CD4-positive, alpha-beta T cell treated with Interleukin-17A for 4 hours (primary cell): ENCODE measurements at regions not wholly inside any gene's neighbourhood (a gene's known extent, or its start where the extent isn't known, plus 50 kb on each side); places are given as distances from the start of the nearest gene placed in this dataset.

Experiments used
- DNase-seq: peaks from one replicate; pipeline ENCODE4 v3.0.0-alpha.2; 2020; ENCODE audit warnings: mixed read lengths

DNA sequence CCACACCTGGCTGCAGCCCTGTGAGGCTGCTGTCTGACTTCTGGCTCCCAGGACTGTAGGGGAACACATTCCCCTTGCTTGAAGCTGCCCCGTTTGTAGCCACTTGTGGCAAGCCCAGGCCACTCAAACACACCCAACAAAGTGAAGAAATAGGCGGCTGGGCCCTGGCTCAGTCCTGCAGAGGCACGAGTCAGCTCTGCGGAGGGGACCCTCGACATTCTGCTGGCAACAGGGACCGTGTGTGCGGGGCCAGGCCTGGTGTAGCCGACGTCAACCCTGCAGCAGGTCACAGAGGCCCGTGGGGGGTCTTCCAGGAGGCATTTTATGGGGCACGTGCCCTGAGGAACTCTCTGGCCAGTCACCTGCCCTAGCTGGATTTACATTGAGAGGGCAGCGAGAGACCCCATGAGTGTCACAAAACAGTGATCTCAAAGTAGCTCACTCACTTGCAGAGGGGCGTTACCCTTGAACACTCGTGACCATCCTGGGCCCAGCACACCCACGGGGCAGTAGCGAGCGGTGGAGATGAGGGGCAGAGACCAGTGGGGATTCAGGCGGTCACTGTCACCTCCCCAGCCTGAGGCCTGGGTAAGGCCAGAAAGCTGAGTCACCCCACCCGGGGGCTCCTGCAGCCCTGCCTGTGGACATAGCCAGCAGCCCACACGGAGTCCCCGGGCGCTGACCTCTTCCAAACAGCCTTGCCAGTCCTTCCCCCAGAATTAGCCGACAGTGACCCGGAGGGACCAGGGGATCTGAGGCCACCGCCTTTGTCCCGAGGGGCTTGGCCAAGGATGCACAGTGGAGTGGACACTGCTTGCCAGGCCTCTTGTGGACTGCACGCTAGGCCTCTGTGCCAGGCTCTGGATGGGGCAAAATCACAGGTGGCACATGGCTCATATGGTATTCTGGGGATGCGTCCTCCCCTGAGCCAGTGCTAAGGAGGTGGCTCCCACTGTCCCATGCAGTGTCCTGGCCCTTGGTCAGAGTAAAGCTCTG is 139.5 kb downstream of the CTTN start:
- DNase-seq: no peak

DNA sequence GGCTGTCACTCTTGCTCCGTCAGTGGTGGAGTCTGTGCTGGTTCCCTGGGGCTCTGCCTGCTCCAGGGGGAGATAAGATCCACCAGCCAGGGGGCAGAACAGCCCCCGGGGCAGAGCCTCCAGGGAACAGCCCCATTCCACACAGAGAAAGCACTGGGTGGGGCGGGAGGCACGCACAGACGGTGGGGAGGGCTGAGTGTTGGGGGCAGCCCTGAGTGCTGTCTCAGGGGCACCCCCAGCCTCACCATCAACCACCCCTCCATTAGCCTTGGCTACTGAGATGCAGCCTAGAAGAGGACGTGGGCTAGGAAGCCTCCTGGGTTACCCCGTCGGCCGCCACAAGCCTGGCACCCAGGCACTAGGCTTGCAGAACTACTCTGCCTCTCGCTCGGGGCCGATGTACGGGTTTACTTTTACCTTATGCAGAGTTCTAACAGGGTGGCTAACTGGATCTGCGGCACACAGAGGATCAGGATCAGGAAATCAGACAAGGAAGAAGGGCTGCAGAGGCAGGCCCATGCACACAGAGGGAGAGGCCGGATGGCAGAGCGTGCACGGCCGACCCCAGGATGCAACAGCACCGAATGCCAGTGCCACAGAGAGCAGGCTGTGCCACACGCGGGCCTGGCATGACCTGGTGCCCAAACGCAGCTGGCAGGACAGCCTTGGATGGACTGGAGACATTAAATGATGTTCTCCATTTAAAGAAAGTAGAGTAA is 140.5 kb downstream of the CTTN start:
- DNase-seq: no peak

DNA sequence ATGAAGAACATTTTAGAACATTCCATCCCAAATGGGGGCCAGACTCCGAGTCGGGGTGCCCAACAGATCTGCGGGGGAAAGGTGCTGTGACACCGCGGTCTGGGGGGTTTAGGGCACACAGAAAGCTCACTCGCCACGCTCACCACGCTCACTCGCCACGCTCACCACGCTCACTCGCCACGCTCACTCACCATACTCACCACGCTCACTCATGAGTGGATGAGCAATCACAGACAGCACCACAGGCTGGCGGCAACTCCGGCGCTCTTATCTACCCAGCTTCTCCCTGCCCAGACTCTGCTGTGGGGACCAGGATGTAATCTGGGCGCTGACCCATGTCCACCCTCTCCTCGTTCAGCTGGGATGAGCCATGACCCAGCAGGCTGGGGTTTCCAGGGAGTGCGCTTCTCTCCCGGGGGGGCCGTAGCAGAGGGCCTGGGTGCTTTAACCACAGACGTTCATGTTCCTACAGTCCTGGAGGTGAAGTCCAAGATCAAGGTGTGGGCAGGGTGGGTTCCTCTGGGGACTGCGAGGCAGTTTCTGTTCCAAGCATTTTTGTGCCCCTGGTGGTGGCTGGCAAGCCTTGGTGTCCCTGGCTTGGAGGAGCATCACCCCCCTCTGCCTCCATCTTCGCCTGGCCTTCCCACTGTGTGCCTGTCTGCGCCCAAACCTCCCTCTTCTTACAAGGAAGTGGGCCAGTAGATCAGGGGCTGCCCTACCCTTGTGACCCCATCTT is 141.2 kb downstream of the CTTN start:
- no peak for DNase-seq

DNA sequence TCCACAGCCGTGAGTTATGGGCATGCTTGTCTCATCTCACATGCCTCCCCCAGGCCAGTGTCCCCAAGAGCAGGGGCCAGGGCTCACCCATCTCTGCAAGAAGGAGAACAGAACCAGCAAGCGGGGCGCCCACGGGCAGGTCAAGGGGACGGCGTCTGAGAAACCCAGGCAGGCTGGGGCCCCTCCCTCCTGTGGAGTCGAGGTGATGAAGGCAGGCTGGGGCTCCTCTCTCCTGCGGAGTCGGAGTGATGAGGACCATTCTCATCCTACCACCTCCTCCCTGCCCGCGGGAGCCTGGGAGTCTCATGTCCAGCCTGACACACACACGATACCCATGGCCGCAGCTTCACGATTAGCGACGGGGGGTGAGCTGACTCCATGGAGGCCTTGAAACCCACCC is 141.9 kb downstream of the CTTN start:
- no peak for DNase-seq

DNA sequence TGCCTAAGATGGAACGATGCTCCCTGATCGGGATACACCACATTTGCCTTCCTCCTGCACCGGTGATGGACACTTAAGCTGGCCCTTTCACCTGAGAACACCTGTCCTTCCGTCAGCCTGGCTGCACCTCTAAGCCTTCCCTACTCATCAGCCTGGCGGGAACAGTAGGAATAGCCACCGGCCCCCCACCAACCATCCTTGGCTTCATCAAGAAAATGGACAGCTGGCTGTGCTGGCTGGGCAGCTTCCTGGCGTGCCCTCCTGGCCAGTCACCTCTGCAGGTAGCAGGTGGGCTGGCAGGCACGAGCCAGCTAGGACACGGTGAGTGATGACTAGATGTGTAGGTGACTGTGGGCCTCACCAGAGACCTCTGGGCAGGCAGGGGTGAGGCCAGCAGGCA is 142.8 kb downstream of the CTTN start:
- no peak for DNase-seq

DNA sequence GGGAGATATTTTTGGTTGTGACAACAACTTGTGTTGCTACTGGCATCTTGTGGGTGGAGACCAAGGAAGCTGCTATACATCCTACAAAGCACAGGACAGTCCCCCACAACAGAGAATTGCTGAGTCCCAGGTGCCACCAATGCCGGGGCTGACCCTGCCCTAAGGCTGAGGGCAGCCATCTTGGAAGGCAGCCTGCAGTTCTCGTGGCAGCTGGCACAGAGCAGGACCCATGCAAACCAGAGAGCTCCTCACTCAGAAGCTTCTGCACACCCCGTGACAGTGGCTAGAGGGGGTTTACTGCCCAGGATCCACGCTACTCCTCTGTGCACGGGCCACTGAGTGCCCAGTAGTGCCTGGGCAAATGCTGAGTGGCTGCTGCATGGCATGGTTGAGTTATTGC is 143.4 kb downstream of the CTTN start:
- no peak for DNase-seq

DNA sequence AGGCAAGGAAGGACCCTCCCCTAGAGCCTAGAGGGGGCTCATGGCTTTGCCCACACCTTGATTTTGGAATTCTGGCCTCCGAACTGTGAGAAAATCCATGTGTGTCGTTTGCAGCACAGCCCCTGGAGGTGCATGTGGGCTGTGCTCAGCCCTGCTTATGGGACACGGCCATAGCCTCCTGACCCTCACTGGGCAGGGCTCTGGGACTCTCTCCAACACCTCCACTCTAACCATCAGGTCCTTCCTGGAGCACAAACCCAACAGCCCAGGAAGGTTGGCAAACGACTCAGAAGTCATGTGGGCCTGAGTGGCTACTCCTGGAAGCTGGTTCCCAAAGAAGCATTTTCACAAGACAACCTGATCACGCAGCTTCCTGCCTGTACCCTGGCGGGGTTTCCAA is 144.1 kb downstream of the CTTN start:
- DNase-seq: no peak

DNA sequence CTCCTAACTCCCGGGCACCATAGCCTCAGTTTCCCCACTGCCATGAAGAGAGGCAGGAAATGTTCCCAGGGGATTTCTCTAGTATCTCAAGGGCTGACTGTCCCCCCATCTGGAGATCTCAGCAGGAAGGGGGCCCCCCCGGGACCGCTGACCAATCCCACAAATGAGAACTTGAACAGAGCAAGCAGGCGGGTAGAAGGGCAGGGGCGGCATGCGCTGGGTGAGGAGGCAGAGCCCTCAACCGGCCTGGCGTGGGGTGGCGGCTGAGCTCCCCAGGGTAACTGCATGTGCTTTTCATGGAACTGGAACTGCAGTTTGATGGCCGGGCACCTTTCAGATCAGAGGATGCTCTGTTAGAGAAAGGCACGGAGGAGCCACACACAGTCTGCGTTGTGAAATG is 144.5 kb downstream of the CTTN start:
- no peak for DNase-seq

DNA sequence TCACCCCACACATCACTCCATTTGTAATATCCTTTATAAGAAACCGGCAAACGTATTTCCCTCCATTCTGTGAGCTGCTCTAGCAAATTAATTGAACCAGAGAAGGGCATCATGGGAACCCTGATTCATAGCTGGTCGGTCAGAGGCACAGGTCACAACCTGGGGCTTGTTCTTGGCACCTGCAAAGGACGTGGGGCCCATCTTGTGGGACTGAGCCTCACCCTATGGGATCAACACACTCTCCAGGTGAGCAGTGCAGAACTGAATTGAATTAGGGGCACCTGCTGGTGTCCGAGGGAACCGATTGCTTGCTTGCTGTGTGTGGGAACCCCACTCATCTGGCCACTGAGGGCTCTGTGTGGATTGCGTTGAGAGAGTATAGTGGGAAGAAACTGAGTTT is 145.3 kb downstream of the CTTN start:
- no peak for DNase-seq

DNA sequence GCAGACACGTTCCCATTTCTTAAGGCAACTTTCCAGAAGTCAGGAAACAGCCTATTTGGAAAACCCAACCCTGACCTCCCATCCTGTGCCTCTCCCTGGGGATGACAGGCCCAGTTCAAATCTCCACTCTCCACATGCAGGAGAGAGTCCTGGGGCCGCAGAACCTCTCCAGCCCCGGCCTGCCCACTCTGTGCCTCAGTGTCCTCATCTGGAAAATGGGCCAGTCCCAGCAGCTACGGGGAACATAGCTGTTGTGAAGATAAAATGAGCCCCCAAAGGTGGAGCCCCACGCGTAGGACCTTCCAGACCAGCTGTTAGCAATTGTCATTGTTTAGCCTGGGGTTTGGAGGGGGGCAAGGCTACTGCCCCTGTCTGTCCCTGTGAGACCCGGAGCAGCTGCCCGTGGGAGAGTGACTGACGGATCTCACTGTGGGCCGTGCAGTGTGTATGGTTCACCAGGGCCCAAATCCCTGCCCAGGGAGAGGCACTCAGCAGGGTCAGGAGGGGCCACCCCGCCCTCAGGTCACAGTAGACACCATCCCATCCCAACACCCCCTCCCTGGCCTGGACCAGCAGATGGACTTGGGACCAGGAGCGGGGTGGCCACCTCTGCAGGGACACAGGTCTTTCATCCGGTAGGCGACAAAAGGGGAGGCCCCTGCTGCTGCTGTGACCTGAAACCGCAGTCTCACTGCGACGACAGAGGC is 145.9 kb downstream of the CTTN start:
- no peak for DNase-seq

DNA sequence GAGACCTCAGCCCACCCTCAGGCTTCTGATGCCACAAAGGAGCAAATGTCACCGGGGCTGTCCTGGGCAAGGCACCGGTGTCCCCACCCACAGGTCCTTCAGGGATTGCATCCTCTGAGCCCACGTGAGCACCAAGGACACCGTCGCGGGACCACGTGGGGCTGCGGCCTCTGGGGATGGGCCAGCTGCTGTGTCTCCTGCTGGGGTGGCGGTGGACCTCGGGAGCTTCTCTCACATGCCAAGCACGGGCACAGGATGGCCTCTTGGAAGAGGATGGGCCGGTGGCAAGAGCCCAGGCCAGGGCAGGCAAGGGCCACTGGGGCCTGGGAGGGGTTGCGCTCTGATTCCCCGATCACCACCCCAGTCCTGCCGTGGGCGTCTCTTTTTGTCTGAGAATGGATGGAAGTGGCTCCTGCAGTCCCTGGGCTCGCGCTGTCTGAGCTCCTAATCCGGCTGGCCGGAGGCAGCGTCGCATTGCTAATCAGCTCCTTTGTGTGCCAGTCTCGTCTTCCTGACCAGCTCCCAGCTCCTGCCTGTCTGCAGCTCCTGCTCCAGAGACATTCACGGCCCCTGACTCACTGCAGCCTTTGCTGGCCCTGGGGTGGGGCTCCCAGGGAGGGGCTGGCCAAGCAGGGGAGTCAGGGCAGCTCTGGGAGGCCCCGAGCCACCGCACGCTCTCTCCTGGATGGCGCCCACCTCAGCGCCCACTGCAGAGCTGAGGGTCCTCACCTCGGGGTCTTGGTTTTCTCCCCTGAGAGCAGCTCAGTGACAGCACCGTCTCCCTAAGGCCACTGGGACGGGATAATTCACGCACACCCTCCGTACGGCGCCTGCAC is 146.7 kb downstream of the CTTN start:
- no peak for DNase-seq

DNA sequence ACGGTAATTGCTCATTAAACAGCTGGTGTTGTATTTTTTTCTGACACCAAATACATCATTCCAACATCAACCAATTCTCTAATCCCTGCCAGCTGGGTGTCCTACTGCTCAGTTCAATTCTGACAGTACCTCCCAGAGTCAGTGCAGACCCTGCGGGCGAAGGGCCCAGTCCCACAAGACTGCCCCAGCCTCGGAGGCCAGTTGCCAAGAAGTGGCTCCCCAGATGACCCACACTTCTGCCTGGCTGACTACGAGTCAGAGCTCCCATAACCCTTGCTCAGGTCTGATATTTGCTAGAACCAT is 147.2 kb downstream of the CTTN start:
- no peak for DNase-seq

DNA sequence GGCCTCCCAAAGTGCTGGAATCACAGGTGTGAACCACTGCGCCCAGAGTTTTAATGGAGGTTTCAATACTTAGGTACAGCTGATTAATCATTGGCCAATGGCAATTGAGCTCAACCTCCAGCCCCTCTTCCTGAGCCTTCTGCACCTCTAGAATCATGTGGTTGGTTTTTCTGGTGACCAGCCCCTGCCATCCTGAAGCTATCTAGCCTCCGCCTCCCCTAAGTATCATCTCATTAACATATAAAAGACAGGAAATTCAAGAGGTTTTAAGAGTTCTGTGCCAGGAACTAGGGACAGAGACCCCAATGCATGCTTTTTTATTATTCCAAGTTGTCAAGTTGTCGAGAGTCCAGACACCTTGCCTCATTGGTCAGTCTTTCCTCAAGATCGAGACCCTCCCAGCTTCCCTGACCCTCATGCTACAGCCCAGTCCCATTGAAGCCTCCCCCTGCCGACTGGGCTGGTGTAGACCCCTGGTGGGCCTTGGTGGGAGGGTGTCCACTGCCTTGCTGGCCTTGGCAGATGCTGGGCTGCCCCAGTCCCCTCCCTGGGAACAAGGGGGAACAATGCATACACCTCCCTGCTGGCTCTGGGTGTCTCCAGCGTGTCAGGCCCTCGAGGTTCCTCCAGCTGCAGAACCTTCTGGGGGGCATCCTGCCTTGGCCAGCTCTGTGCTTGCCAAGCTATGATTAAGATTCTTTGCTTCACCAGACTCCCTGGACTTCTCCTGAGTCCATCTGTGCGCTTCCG is 148.0 kb downstream of the CTTN start:
- DNase-seq: no peak

DNA sequence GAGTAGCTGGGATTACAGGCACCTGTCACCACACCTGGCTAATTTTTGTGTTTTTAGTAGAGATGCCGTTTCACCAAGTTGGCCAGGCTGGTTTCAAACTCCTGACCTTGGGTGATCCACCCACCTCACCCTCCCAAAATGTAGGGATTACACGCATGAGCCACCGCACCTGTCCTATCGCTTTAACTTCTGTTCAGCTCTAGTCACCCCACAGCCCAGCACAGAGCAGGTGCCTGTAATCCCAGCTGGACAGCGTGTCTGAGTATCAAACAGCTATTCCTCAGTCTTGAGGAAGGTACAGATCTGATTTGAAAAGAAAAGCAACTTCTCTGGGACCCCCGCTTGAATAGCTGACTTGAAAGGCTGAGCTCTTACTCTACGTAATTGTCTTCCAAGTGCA is 149.1 kb downstream of the CTTN start:
- DNase-seq: no peak

DNA sequence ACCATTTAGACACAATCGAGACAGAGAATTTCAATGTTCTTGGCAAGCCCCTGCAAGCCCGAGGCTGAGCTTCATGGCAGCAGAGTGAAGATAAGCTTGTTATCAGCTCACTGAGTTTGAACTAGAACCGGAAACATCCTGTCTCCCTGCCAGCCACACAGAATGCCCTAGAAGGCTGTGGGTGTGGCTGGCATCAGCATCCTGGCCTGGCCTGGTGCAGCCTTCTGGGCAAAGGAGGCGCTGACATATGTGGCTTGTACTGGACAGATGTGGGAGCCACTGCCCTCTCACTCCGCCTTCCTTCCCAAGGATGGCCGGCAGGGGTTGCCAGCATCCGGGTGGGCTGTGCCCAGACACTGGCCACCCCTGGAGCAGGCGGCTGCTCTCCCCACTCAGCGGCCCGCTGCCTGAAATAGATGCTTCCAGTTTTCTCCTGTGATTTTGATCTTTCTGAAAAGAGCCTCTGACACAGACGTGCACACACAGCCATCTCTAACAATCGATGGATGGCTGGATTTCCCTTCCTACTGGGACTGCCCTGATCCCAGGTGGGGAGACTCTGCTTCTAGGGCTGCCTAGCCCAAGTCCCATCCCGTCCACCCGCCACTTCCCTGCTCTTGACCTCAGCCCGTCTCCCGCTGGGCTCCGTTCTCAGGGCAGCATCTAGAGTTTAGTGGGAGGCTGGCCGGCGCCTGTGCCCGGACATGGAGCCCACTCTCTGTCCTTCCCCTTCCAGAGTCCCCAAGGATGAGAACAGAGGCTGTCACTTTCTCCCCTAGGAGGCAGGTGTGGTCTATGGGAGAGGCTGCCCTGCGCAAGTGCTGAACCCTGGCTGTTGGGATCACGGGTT is 149.7 kb downstream of the CTTN start:
- DNase-seq: no peak

DNA sequence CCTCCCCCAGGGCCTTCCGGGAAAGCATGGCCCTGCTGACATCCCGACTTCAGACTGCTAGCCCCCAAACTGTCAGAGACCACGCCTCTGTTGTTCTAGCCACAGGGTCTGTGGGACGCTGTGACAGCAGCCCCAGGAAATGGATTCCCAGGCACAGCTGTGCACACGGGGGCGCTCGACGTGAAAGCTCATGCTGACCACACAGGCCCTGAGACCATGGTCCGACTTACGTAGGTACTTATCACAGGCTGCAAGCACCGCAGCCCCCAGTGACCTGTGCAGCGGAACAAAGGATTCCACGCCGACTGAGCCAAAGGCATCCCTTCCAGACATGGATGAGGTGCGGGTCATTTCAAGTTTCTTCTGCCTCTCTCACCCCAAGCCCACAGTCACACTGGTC is 150.6 kb downstream of the CTTN start:
- DNase-seq: no peak

DNA sequence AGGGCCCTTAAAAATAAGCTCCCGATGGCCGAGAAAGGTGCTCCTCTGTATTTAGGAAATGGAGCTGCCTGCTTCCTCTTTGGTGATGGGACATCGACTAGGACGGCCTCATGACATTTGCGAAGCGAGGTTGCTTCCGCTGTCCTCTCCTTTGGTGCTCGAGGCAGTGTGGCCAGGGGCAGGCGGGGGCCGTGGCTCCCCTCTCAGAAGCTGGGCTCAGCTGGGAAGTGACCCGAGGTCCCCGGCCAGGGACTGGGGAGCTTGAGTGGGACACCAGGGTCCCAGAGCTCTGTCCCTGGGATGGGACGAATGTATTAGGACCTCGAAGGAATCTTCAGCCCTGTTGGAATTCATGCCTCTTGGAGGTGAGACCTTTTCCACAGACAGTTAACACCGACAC is 151.1 kb downstream of the CTTN start:
- no peak for DNase-seq

DNA sequence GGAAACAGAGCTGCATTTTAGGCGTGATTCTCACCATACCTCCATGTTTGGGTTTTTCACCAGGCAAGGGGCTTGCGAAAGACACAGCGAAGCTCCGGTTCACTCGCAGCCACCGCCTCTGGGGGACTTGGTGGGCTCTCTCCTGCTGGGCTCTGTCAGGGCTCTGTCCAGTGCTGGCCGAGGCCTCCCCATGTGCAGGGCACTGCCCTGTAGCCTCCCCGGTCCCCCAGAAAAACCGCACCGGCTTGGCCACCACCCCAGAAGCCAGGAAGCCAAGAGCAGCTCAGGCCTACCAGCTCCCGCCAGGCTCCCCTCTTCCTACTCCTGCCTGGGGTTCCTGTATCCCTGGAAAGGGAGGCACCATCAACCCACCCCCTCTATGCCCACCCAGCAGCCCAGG is 151.5 kb downstream of the CTTN start:
- no peak for DNase-seq

DNA sequence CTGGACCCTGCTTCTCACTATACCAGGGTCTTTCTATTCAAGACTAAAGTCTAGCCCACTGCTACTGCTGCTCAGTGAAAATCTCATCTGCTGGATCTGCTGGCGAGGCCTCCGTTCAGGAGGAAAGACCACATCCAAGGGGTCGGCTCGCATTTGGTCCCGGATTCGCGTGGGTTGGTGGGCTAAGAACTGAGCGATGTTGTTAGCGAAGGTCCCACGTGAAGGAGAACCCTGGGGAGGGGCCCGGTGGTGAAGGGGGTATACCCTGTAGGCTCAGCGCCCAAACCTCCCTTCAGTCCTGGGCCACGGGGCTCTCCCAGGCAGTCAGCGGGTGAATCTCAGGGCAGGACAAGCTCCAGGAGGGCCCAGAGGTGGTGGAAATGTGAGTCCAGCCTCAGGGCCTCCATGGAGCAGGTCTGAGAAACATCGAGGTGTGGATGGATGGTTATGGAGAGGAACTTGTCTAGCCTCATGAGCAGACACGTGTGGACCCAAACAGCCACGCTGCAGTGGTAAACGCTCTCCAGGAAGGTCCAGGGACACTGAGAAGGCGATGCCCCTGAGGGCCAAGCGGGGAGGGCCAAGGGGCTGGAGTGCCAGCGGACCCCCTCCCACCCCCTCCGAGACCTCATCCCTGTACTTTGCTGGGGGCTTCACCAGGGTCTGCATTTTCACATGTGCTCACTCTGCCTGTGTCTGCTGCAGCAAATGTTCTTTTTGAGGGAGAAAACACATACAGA is 152.3 kb downstream of the CTTN start:
- no peak for DNase-seq
